Mesodermal cell (in vitro differentiated cells): ENCODE measurements at regions not wholly inside any gene's neighbourhood (a gene's known extent, or its start where the extent isn't known, plus 50 kb on each side); places are given as distances from the start of the nearest gene placed in this dataset.

ENCODE experiments used
- H3K27ac ChIP-seq: 2 replicates; pipeline ENCODE4 v1.7.0; 2013; ENCODE audit warnings: mild to moderate bottlenecking, low read depth, low read length, moderate library complexity; ENCODE audit not compliant: severe bottlenecking
- H3K36me3 ChIP-seq: 2 replicates; pipeline ENCODE4 v1.7.1; 2013; ENCODE audit warnings: mild to moderate bottlenecking, low read length, moderate library complexity; ENCODE audit not compliant: control insufficient read depth, insufficient read depth
- H3K4me1 ChIP-seq: one replicate; pipeline ENCODE4 v1.7.1; 2013; ENCODE audit warnings: mild to moderate bottlenecking, low read length; ENCODE audit not compliant: insufficient read depth, control insufficient read depth, poor library complexity, severe bottlenecking
- H3K4me3 ChIP-seq: 2 replicates; pipeline ENCODE4 v1.7.0; 2013; ENCODE audit warnings: low read length, control low read depth, mild to moderate bottlenecking; ENCODE audit not compliant: insufficient read depth, poor library complexity, severe bottlenecking; ENCODE audit errors: extremely low read depth
- H3K9me3 ChIP-seq: 2 replicates; pipeline ENCODE4 v1.7.1; 2013; ENCODE audit warnings: mild to moderate bottlenecking, low read length, moderate library complexity; ENCODE audit not compliant: control insufficient read depth
- WGBS, 2 experiments: methylation state at CpG; one replicate each; pipeline ENCODE4 v1.1.5; 2013; ENCODE audit warnings: missing lambda C conversion rate in 2 of 2; ENCODE audit not compliant: insufficient coverage in 2 of 2; 5-methylcytosine and 5-hydroxymethylcytosine counted together

- Histone ChIP-seq H3K9me3 (no peaks in the 10 kb centered on the region), H3K27ac (no peak overlapping the region), H3K4me3 (no peak overlapping the region), H3K36me3 (no peaks in the 10 kb centered on the region), H3K4me1 (no peaks in the 10 kb centered on the region)
- WGBS, 2 experiments: 90 to 97% methylated on average over 2 to 3 of the region's 5 CpGs
These were observed 714.7 kb upstream of the PCDH20 start for GRCh38 chr13:62130062-62130970.

GRCh38 chr13:62129000-62129551, 713.4 kb upstream of the PCDH20 start:
- H3K4me1 ChIP-seq: no peaks in the 10 kb centered on the region
- H3K27ac ChIP-seq: no peak overlapping the region
- H3K4me3 ChIP-seq: no peak overlapping the region
- no peaks in the 10 kb centered on the region for H3K9me3 ChIP-seq
- WGBS, 2 experiments: 92 to 100% methylated on average over 2 of the region's 2 CpGs
- H3K36me3 ChIP-seq: no peaks in the 10 kb centered on the region

GRCh38 chr13:62126400-62126799, 710.8 kb upstream of the PCDH20 start:
- WGBS, 2 experiments: no CpG with 5 or more reads among the region's 1 CpG
- no peaks in the 10 kb centered on the region for H3K9me3 ChIP-seq
- no peaks in the 10 kb centered on the region for H3K36me3 ChIP-seq
- no peak overlapping the region for H3K4me3 ChIP-seq
- no peaks in the 10 kb centered on the region for H3K4me1 ChIP-seq
- H3K27ac ChIP-seq: no peak overlapping the region

GRCh38 chr13:62125451-62125850, 709.8 kb upstream of the PCDH20 start:
- WGBS, 2 experiments: no CpG with 5 or more reads among the region's 1 CpG
- no peak overlapping the region for H3K4me3 ChIP-seq
- H3K36me3 ChIP-seq: no peaks in the 10 kb centered on the region
- no peak overlapping the region for H3K27ac ChIP-seq
- H3K9me3 ChIP-seq: no peaks in the 10 kb centered on the region
- peaks cover 3% of the 10 kb centered on the region for H3K4me1 ChIP-seq

GRCh38 chr13:62123409-62123808, 707.8 kb upstream of the PCDH20 start:
- H3K4me1 ChIP-seq: peaks cover 3% of the 10 kb centered on the region
- no peak overlapping the region for H3K4me3 ChIP-seq
- H3K36me3 ChIP-seq: no peaks in the 10 kb centered on the region
- no peak overlapping the region for H3K27ac ChIP-seq
- no CpG with 5 or more reads among the region's 2 CpGs for WGBS, 2 experiments
- no peaks in the 10 kb centered on the region for H3K9me3 ChIP-seq

- H3K27ac ChIP-seq: no peak overlapping the region
- peaks cover 3% of the 10 kb centered on the region for H3K4me1 ChIP-seq
- WGBS, 2 experiments: 100% methylated on average over 1 of the region's 2 CpGs; no CpG with 5 or more reads in 1 of the 2 experiments
These were observed 706.8 kb upstream of the PCDH20 start for GRCh38 chr13:62122434-62122833.

GRCh38 chr13:62119739-62120700, 704.4 kb upstream of the PCDH20 start:
- Histone ChIP-seq H3K27ac (no peak overlapping the region), H3K36me3 (no peaks in the 10 kb centered on the region), H3K4me3 (no peak overlapping the region), H3K4me1 (peaks cover 3% of the 10 kb centered on the region), H3K9me3 (no peaks in the 10 kb centered on the region)
- 89% methylated on average over 1 of the region's 5 CpGs; no CpG with 5 or more reads in 1 of the 2 experiments for WGBS, 2 experiments

More at GRCh38 chr13:62122434-62122833, 706.8 kb upstream of the PCDH20 start:
- H3K9me3 ChIP-seq: no peaks in the 10 kb centered on the region
- H3K36me3 ChIP-seq: no peaks in the 10 kb centered on the region
- no peak overlapping the region for H3K4me3 ChIP-seq

- Histone ChIP-seq H3K4me1 (peaks cover 3% of the 10 kb centered on the region), H3K9me3 (no peaks in the 10 kb centered on the region), H3K36me3 (no peaks in the 10 kb centered on the region), H3K27ac (no peak overlapping the region), H3K4me3 (no peak overlapping the region)
- WGBS, 2 experiments: 95 to 100% methylated on average over 2 of the region's 4 CpGs
These were observed 700.2 kb upstream of the PCDH20 start for GRCh38 chr13:62115831-62116230.

- H3K4me3 ChIP-seq: no peak overlapping the region
- H3K36me3 ChIP-seq: no peaks in the 10 kb centered on the region
- H3K9me3 ChIP-seq: no peaks in the 10 kb centered on the region
- 89 to 91% methylated on average over 1 of the region's 3 CpGs for WGBS, 2 experiments
- H3K4me1 ChIP-seq: no peaks in the 10 kb centered on the region
- no peak overlapping the region for H3K27ac ChIP-seq
These were observed 697.5 kb upstream of the PCDH20 start for GRCh38 chr13:62113179-62113578.

- H3K4me1 ChIP-seq: no peaks in the 10 kb centered on the region
- no peaks in the 10 kb centered on the region for H3K36me3 ChIP-seq
- H3K27ac ChIP-seq: no peak overlapping the region
- no peak overlapping the region for H3K4me3 ChIP-seq
- no peaks in the 10 kb centered on the region for H3K9me3 ChIP-seq
- 80 to 92% methylated on average over 2 to 3 of the region's 4 CpGs for WGBS, 2 experiments
These were observed 694.4 kb upstream of the PCDH20 start for GRCh38 chr13:62110079-62110478.
